Stomach (tissue), 8 donors: ENCODE measurements at regions not wholly inside any gene's neighbourhood (a gene's known extent, or its start where the extent isn't known, plus 50 kb on each side); places are given as distances from the start of the nearest gene placed in this dataset.
"Not testable (repeated sequence)": the region's sequence is repeated elsewhere in the genome, so short reads cannot be mapped to it uniquely, and the experiment has no call there.

ENCODE experiments used
- DNase-seq, 2 donors: peaks; one replicate each; pipeline versions ENCODE4 v3.0.0 to v3.0.0-alpha.2; 2013 to 2019
- H3K27ac ChIP-seq, 5 donors: fragments of 200-600 bp in 4 of 5; sonication (generic) in 4 of 5; one replicate each; pipeline ENCODE4 v1.5.1; 2013 to 2019; ENCODE audit warnings: mild to moderate bottlenecking in 1 of 5, moderate library complexity in 1 of 5
- H3K27me3 ChIP-seq, 3 donors: fragments of 200-600 bp; sonication (generic); one replicate each; pipeline ENCODE4 v1.5.1; 2017 to 2019; ENCODE audit warnings: mixed run types in 1 of 3
- H3K36me3 ChIP-seq, 4 donors: fragments of 200-600 bp; sonication (generic); 1 replicate in 3 of 4; 2 replicates in 1 of 4; pipeline ENCODE4 v1.5.1; 2016 to 2019
- H3K4me1 ChIP-seq, 4 donors: fragments of 200-600 bp; sonication (generic); one replicate each; pipeline ENCODE4 v1.5.1; 2016 to 2019
- H3K4me3 ChIP-seq, 4 donors: fragments of 200-600 bp; sonication (generic) in 3 of 4; one replicate each; pipeline ENCODE4 v1.5.1; 2016 to 2019; ENCODE audit warnings: mild to moderate bottlenecking in 1 of 4
- H3K9me3 ChIP-seq, 4 donors: fragments of 200-600 bp; sonication (generic); one replicate each; pipeline ENCODE4 v1.5.1; 2016 to 2019
- CTCF ChIP-seq, 7 experiments: fragments of 450-650 bp in 4 of 7; fragments of 200-600 bp in 3 of 7; sonication (generic) in 3 of 7; IDR thresholded peaks; one replicate each; pipeline ENCODE4 v1.5.1; 2016 to 2019; ENCODE audit warnings: antibody characterized with exemption in 7 of 7, control low read depth in 2 of 7, mild to moderate bottlenecking in 1 of 7
- EP300 ChIP-seq: sonication (generic); formaldehyde crosslinking; IDR thresholded peaks from one replicate; pipeline ENCODE4 v1.6.1; 2017; ENCODE audit warnings: antibody characterized with exemption
- POLR2A ChIP-seq, 4 donors: fragments of 450-650 bp; IDR thresholded peaks; one replicate each; pipeline ENCODE4 v1.6.1; 2016; ENCODE audit warnings: antibody characterized with exemption in 4 of 4, control low read depth in 2 of 4, mild to moderate bottlenecking in 1 of 4, moderate library complexity in 1 of 4
- POLR2AphosphoS5 ChIP-seq, 3 donors: sonication (generic); formaldehyde crosslinking; IDR thresholded peaks; one replicate each; pipeline ENCODE4 v1.6.1; 2016; ENCODE audit warnings: antibody characterized with exemption in 3 of 3
- WGBS, 5 donors: extraction: QIAGEN DNeasy Blood & Tissue Kit in 3 of 5; methylation state at CpG; one replicate each; pipeline versions ENCODE4 v1.1.5 to v1.1.7; 2013 to 2018; 5-methylcytosine and 5-hydroxymethylcytosine counted together
- intact Hi-C: fragments of 100-400 bp; cut with DNase I; formaldehyde crosslinking; loops from one replicate; pipeline ENCODE4 v1.15.1; 2023; ENCODE audit warnings: low total_unique reads
- donor health status: healthy with polysubstance abuse.
- donor health status: Bipolar disorder and iron deficiency.
- donor health status: healthy.

- TF ChIP-seq POLR2A (IDR thresholded peaks at IDR 0.05) (no peak), EP300 (no peak), CTCF (IDR thresholded peaks at IDR 0.05) (no peak), POLR2AphosphoS5 (IDR thresholded peaks at IDR 0.05) (no peak)
- Histone ChIP-seq H3K4me3 (no peak overlapping the region), H3K36me3 (no peaks in the 10 kb centered on the region), H3K27me3 (peaks cover 4 to 45% (median 28%) of the 10 kb centered on the region in 3 donors), H3K27ac (no peak overlapping the region), H3K9me3 (no peaks in the 10 kb centered on the region), H3K4me1 (peaks cover 0 to 12% (median 9%) of the 10 kb centered on the region in 4 donors)
- WGBS, 5 donors: 81 to 100% (median 89%) methylated on average over 1 of the region's 1 CpG
- intact Hi-C loops: no loop called here
- DNase-seq: no peak
These were observed 130.5 kb downstream of the IRX5 start for GRCh38 chr16:55061126-55061525.

- Histone ChIP-seq H3K27me3 (peaks cover 0 to 32% (median 15%) of the 10 kb centered on the region in 3 donors), H3K27ac (no peak overlapping the region), H3K9me3 (no peaks in the 10 kb centered on the region), H3K36me3 (no peaks in the 10 kb centered on the region), H3K4me1 (no peaks in the 10 kb centered on the region), H3K4me3 (no peak overlapping the region)
- intact Hi-C loops: no loop called here
- no peak for DNase-seq
- WGBS, 5 donors: 84 to 96% (median 91%) methylated on average over 2 of the region's 2 CpGs
- TF ChIP-seq POLR2A (IDR thresholded peaks at IDR 0.05): no peak
- no peak for TF ChIP-seq EP300
- no peak for TF ChIP-seq POLR2AphosphoS5 (IDR thresholded peaks at IDR 0.05)
- no peak for TF ChIP-seq CTCF (IDR thresholded peaks at IDR 0.05)
These were observed 131.8 kb downstream of the IRX5 start for GRCh38 chr16:55062442-55062841.

- 83 to 100% (median 94%) methylated on average over 1 of the region's 1 CpG for WGBS, 5 donors
- no peaks in the 10 kb centered on the region for H3K4me1 ChIP-seq
- no peaks in the 10 kb centered on the region for H3K27me3 ChIP-seq
- no peak for DNase-seq
- no peak overlapping the region for H3K4me3 ChIP-seq
- intact Hi-C loops: no loop called here
- TF ChIP-seq POLR2AphosphoS5 (IDR thresholded peaks at IDR 0.05) (no peak), POLR2A (IDR thresholded peaks at IDR 0.05) (no peak)
- H3K27ac ChIP-seq: no peak overlapping the region
- no peaks in the 10 kb centered on the region for H3K36me3 ChIP-seq
- H3K9me3 ChIP-seq: peaks cover 0 to 4% (median 0%) of the 10 kb centered on the region in 4 donors
These were observed 142.3 kb downstream of the IRX5 start for GRCh38 chr16:55072976-55073375.

GRCh38 chr16:55073830-55074229 is 143.2 kb downstream of the IRX5 start:
- TF ChIP-seq POLR2A (IDR thresholded peaks at IDR 0.05) (no peak), CTCF (IDR thresholded peaks at IDR 0.05) (no peak), POLR2AphosphoS5 (IDR thresholded peaks at IDR 0.05) (no peak), EP300 (no peak)
- H3K27ac ChIP-seq: no peak overlapping the region
- 83 to 88% (median 87%) methylated on average over 4 of the region's 4 CpGs for WGBS, 5 donors
- H3K4me3 ChIP-seq: no peak overlapping the region
- DNase-seq: no peak
- H3K27me3 ChIP-seq: no peaks in the 10 kb centered on the region
- H3K36me3 ChIP-seq: no peaks in the 10 kb centered on the region
- peaks cover 0 to 4% (median 0%) of the 10 kb centered on the region in 4 donors for H3K9me3 ChIP-seq
- intact Hi-C loops: no loop called here
- H3K4me1 ChIP-seq: no peaks in the 10 kb centered on the region

- H3K36me3 ChIP-seq, H3K4me3 ChIP-seq, H3K27me3 ChIP-seq, intact Hi-C loops, DNase-seq, H3K27ac ChIP-seq, H3K4me1 ChIP-seq, H3K9me3 ChIP-seq: not testable (repeated sequence)
- WGBS, 5 donors: 80 to 86% (median 84%) methylated on average over 7 of the region's 7 CpGs
These were observed 144.5 kb downstream of the IRX5 start for GRCh38 chr16:55075208-55075607.
